NOMO-1 (cell line): ENCODE measurements at regions not wholly inside any gene's neighbourhood (a gene's known extent, or its start where the extent isn't known, plus 50 kb on each side); places are given as distances from the start of the nearest gene placed in this dataset.
A peak's percentile ranks its signal among the peaks of the same experiment; 100 is the strongest.
"Not testable (repeated sequence)": the region's sequence is repeated elsewhere in the genome, so short reads cannot be mapped to it uniquely, and the experiment has no call there.

Source experiments
- DNase-seq, 2 experiments: peaks; one replicate each; lab custom pipeline; 2025; ENCODE audit not compliant: unreplicated experiment in 2 of 2; lab: John Stamatoyannopoulos, UW

DNA sequence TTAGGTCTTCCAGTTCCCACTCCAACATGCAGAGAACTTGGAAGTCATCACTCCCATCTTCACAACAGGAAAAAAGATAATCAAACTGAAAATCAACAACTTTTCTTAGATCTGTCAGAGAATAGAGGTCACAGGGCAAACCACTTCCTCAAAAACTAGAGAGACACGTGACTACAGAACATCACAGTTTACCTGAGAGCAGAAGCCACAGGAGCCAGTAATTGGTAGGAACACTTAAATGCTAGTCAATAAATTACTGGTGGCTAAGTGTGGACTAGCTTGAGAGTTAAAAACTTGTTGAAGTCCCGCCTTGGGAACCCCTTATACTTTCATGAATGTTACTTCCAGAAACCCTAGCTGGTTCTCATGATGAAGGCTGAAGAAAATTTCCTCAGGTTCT, 81.1 kb downstream of the THSD1 start:
- not testable (repeated sequence) for DNase-seq

GRCh38 chr13:52319876-52320275, 86.1 kb downstream of the THSD1 start:
- DNase-seq: no peak

DNA sequence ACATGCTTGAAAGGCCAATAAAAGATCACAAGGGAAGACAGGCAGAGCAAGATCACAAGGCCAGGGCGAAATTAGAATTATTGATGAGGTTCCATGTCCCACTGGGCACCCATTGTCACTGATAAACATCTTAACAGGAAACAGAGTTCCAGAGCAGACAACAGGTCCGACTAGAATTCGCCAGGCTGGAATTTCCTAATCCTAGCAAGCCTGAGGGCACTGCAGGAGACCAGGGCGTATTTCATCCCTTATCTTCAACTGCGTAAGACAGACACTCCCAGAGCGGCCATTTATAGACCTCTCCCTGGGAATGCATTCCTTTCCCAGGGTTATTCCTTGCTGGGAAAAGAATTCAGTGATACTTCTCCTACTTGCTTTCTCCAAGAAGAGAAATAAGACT, 96.1 kb downstream of the THSD1 start:
- DNase-seq: not testable (repeated sequence)

DNA sequence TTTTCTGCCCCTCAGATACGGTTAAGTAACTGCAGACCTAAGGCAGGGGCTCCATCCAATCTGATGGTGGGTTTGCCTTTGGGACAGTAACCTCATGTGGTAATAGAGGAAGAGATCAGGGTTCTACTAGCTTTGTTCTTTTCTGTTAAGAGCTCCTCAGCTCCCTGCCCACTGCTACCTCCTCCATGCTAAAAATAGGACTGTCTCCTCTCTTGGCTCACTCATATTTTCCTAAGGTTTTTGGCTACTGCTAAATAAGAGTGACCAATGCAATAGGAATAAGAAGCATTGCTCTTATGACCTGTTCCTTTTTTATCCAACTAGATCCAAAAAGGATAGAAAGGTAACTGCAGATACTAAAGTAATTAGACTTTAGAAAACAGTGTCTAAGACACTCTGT, 99.6 kb downstream of the THSD1 start:
- not testable (repeated sequence) for DNase-seq

DNA sequence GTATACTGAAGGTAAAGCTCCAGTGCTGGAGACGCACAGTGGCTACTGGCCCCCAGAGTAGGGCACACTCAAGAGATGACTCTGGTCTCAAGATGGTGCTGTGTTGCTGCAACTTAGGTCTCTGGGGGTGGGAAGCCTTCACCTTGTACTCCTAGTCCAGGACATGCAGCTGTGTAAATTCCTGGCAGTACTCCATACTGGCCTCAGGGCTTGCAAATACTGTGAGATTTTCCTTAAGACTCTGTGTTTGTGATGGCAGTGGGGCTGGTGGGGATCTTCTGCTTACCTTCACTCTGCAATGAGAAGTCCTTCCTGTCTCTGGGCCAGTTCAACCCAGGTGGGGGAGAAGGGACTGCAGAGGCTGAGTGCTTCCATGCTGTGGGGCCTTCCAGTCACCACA, 102.9 kb downstream of the THSD1 start:
- not testable (repeated sequence) for DNase-seq

DNA sequence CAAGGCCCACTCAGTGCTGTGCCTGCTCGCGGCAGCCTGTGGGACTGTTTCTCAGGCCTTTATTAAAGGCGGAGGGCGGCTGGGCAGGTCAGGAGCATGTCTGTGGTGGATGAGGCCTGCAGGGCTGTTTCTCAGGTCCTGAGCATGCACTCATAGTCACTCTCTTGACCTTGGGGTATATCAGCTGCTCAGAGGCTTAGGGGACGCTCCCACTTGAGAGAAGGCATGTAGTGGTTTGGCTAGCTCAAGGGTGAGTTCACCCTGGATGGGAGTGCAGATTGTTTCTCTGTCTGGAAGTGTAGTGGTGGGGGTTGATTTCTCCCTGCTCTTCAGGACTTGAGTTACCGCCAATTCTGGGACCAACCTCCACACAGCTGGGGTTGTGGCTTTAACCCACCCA, 103.3 kb downstream of the THSD1 start:
- DNase-seq: not testable (repeated sequence)

DNA sequence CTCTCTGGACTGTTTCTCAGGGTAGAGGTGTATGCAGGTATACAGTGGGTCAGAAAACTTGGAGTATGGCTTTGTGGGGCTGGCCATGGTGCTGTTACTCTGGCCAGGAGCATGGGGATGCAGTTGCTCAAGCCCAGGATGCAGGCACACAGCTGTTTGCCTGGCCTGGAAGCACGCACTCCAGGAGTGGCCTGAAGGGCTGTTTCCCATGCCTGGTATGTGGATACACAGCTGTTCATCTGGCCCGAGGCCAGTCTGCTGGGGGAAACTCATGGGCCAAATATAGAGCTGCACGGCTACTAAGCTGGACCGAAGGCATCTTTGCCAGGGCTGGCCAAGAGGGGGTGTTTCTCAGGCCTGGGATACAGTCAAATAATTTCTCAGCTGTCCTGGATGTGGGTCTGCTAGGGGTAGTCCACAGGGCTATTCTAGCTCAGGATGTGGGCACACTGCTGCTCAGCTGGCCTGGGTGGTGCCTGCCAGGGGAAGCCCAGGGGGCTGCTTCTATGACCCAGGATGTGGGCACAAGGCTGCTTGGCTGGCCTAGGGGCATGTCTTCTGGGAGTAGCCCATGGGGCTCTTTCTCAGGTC, 104.1 kb downstream of the THSD1 start:
- DNase-seq: not testable (repeated sequence)

GRCh38 chr13:52298079-52298661, 107.8 kb downstream of the THSD1 start:
- DNase-seq: not testable (repeated sequence)

GRCh38 chr13:52288891-52289290, 117.1 kb downstream of the THSD1 start:
- DNase-seq: not testable (repeated sequence)

DNA sequence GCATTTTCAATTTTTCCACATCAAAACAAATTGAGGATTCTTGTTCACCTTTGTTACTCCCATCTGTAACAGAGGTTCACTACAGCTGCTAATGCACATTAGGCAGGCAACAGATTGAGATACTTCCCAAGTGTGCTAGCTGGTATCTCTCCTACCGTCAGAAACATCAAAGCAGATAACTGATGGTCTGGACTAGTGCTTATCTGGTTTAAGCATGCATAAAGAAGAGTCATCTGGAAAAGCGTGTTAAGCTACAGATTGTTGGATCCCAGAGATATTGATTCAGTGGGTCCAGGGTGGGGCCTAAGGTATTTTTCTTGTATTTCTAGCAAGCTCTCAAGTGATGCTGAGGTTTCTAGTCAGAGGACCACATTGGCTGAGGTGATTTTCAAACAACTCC, 122.0 kb upstream of the NEK3 start:
- not testable (repeated sequence) for DNase-seq

- not testable (repeated sequence) for DNase-seq
Measured at GRCh38 chr13:52279408-52279807, 120.0 kb upstream of the NEK3 start.

DNA sequence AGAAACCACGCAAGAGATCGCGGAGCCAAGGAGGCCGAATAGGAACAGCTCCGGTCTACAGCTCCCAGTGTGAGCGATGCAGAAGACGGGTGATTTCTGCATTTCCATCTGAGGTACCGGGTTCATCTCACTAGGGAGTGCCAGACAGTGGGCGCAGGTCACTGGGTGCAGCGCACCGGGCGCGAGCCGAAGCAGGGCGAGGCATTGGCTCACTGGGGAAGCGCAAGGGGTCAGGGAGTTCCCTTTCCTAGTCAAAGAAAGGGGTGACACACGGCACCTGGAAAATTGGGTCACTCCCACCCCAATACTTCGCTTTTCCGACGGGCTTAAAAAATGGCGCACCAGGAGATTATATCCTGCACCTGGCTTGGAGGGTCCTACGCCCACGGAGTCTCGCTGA, 94.9 kb upstream of the NEK3 start:
- DNase-seq: not testable (repeated sequence)

DNA sequence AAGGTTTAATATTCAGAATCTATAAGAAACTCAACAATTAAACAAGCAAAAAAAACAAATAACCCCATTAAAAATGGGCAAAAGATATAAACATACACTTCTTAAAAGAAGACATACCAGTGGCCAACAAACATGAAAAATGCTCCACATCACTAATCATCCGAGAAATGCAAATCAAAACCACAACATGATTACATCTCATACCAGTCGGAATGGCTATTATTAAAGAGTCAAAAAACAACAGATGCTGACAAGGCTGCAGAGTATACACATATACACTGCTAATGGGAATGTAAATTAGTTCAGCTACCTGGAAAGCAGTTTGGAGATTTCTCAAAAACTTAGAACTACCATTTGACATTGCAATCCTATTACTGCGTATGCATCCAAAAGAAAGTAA, 81.4 kb upstream of the NEK3 start:
- not testable (repeated sequence) for DNase-seq

DNA sequence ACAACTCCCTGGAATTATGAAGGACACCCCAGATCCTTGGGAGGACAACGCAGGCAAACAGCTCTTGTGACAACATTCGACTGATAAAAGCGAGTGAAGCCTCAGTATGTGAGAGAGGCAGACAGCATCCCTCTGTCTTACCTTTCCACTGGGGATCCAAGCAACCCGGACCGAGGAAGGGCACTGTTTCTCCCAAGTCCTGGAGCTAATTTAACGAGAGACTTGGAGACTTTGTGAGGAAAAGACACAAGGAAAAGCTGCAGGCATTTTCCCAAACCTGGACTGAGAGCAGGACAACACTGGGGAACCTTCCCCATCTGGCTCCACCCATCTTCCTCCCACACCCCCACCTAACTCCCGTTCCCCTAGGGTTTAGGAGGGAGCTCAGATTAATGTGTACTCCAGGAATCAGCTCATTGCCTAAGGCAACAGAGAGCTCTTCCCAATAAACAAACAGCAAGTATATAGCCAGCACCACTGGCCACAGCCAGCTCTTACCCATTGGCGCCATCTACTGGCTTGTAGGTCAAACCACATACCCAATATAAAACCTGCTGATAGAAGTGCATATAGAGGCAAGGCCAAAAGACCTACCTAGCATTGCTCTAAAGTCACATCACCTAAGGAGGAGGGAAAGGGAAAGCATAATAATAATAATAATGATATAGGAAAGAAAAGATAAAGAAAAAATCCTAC, 76.7 kb upstream of the NEK3 start:
- DNase-seq: peak; percentile 56 to 63

DNA sequence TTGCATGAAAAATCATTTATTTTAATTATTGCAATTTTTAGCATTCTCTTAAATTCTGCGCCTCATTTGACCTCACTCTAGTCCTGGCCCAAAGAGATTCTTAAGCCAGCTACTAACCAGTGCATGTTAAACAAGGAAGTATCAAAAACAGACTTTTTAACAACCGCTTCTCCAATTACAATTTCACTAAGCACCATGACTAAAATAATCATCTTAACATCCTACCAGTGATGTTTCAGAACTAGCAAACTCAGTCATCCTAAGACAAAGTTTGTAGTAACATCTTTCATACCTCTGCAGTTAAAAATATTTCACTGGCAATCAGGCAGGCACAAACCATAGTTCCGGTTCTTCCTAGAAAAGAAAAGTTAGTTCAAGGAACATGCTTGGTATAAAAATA, 75.5 kb upstream of the NEK3 start:
- DNase-seq: not testable (repeated sequence)

DNA sequence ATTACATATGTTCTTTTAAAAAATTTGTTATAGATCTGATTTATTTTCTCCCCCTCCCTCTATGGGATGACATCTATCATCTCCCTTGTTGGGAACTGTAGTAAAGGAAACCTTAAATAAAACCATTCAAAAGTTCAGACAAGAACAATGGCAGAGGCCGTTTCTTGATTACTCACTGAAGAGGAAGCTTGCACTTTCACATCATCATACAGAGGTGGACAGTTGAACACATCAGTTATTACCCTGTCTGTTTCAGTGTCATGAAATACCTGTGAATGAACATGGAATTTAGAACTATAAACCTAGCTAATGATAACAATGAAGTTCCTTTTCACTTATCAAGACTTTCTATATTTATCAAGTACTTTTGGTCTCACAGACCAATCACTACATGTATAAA, 63.7 kb upstream of the NEK3 start:
- peak in 1 of 2 experiments; percentile 50 for DNase-seq

- DNase-seq: not testable (repeated sequence)
Measured at GRCh38 chr13:52213920-52214319, 54.5 kb upstream of the NEK3 start.

- DNase-seq: not testable (repeated sequence)
Measured at GRCh38 chr13:52212886-52213285, 53.5 kb upstream of the NEK3 start.

- not testable (repeated sequence) for DNase-seq
Measured at GRCh38 chr13:52211416-52211776, 52.0 kb upstream of the NEK3 start.

DNA sequence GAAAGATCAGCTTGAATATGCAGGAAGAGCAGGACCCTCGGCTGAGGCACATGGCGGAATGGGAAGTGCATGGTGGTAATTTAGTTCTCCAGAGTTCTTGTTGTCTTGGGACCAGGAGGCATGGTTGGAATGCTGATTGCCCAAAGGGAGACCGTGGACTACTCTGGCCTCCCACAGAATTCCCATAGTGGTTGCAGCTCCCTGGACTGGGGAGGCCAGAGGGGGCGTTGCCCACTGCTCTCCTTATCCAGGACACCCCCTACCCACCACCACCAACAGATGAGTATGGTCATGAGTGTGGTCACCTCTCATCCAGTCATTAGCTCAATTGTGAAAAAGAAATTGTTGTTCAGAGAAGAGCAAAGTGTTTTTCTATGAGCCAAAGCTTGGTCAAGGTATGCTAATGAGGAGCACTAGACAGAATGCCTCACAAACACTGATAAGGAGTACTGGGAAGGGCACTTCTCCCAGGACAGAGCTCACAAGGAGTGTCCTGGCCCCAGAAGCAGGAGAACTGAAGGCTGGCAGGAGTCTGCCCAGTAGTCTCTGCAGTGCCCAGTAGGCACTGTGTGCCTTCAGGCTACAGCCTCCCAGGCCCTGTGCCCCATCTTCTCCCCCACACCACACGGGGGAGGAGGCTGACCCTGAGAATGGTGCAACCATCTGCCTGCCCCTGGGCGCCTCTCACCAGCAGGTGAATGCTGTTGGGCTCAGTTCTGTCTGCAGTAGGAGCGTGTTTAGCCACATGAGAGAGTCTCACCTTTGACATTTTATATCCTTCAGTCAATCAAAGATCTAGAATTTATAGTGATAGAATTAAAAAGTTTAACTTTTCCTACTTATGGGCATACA, 51.4 kb upstream of the NEK3 start:
- DNase-seq: not testable (repeated sequence)
